Liver (tissue), 8 donors: ENCODE measurements at regions not wholly inside any gene's neighbourhood (a gene's known extent, or its start where the extent isn't known, plus 50 kb on each side); places are given as distances from the start of the nearest gene placed in this dataset.

Experiments
- DNase-seq: peaks from one replicate; pipeline ENCODE4 v3.0.0-alpha.2; 2017; ENCODE audit warnings: low spot score
- H3K27ac ChIP-seq, 2 donors: one replicate each; pipeline ENCODE4 v1.7.0; 2013; ENCODE audit warnings: inconsistent platforms in 2 of 2, low read length in 2 of 2, control low read depth in 1 of 2, low read depth in 1 of 2, mild to moderate bottlenecking in 1 of 2
- H3K27me3 ChIP-seq, 4 donors: one replicate each; pipeline versions ENCODE4 v1.6.1 to v1.7.0; 2013; ENCODE audit warnings: low read length in 3 of 4, inconsistent platforms in 1 of 4, mild to moderate bottlenecking in 1 of 4, moderate library complexity in 1 of 4; ENCODE audit not compliant: control insufficient read depth in 4 of 4, insufficient read depth in 4 of 4
- H3K36me3 ChIP-seq, 4 donors: one replicate each; pipeline versions ENCODE4 v1.6.1 to v1.7.0; 2013; ENCODE audit warnings: low read length in 3 of 4, mild to moderate bottlenecking in 3 of 4, low read depth in 1 of 4, moderate library complexity in 1 of 4; ENCODE audit not compliant: control insufficient read depth in 4 of 4, insufficient read depth in 3 of 4
- H3K4me1 ChIP-seq, 4 donors: one replicate each; pipeline versions ENCODE4 v1.6.1 to v1.7.0; 2013; ENCODE audit warnings: low read length in 3 of 4, mild to moderate bottlenecking in 3 of 4, moderate library complexity in 1 of 4; ENCODE audit not compliant: control insufficient read depth in 4 of 4, insufficient read depth in 4 of 4
- H3K4me3 ChIP-seq, 3 donors: one replicate each; pipeline versions ENCODE4 v1.6.1 to v1.7.0; 2013; ENCODE audit warnings: low read length in 3 of 3, control low read depth in 1 of 3, low read depth in 1 of 3, mild to moderate bottlenecking in 1 of 3
- H3K9ac ChIP-seq, 2 donors: one replicate each; pipeline ENCODE4 v1.7.0; 2013; ENCODE audit warnings: low read length in 2 of 2, mild to moderate bottlenecking in 2 of 2, moderate library complexity in 2 of 2, control low read depth in 1 of 2, low read depth in 1 of 2
- H3K9me3 ChIP-seq, 4 donors: one replicate each; pipeline versions ENCODE4 v1.6.1 to v1.7.0; 2013; ENCODE audit warnings: low read length in 3 of 4; ENCODE audit not compliant: control insufficient read depth in 4 of 4
- ATF3 ChIP-seq: IDR thresholded peaks from 2 replicates; pipeline ENCODE4 v1.6.1; 2016; ENCODE audit warnings: antibody characterized with exemption
- EGR1 ChIP-seq, 2 donors: IDR thresholded peaks; 2 replicates each; pipeline ENCODE4 v1.6.1; 2016 to 2018; ENCODE audit warnings: antibody characterized with exemption in 2 of 2, low read depth in 2 of 2
- FOXA1 ChIP-seq: IDR thresholded peaks from 2 replicates; pipeline ENCODE4 v1.6.1; 2016; ENCODE audit warnings: antibody characterized with exemption
- FOXA2 ChIP-seq: IDR thresholded peaks from 2 replicates; pipeline ENCODE4 v1.6.1; 2016; ENCODE audit warnings: antibody characterized with exemption
- GABPA ChIP-seq, 2 donors: IDR thresholded peaks in 1 of 2; conservative IDR thresholded peaks in 1 of 2; 2 replicates each; pipeline ENCODE4 v1.6.1; 2016; ENCODE audit warnings: antibody characterized with exemption in 2 of 2, mild to moderate bottlenecking in 1 of 2, moderate library complexity in 1 of 2
- HNF4A ChIP-seq, 2 donors: conservative IDR thresholded peaks; 2 replicates each; pipeline ENCODE4 v1.6.1; 2016; ENCODE audit warnings: antibody characterized with exemption in 2 of 2, mild to moderate bottlenecking in 2 of 2
- HNF4G ChIP-seq: IDR thresholded peaks from 2 replicates; pipeline ENCODE4 v1.6.1; 2016; ENCODE audit warnings: antibody characterized with exemption
- JUND ChIP-seq, 2 donors: IDR thresholded peaks; 2 replicates each; pipeline ENCODE4 v1.6.1; 2016; ENCODE audit warnings: antibody characterized with exemption in 2 of 2
- MAX ChIP-seq: IDR thresholded peaks from 2 replicates; pipeline ENCODE4 v1.6.1; 2016; ENCODE audit warnings: antibody characterized with exemption
- NR2F2 ChIP-seq: IDR thresholded peaks from 2 replicates; pipeline ENCODE4 v1.6.1; 2016; ENCODE audit warnings: antibody characterized with exemption
- RAD21 ChIP-seq, 2 donors: IDR thresholded peaks; 2 replicates each; pipeline ENCODE4 v1.6.1; 2016; ENCODE audit warnings: antibody characterized with exemption in 2 of 2, mild to moderate bottlenecking in 2 of 2
- RXRA ChIP-seq, 2 donors: IDR thresholded peaks; 2 replicates each; pipeline ENCODE4 v1.6.1; 2017 to 2018; ENCODE audit warnings: antibody characterized with exemption in 2 of 2, mild to moderate bottlenecking in 1 of 2
- SP1 ChIP-seq: IDR thresholded peaks from 2 replicates; pipeline ENCODE4 v1.6.1; 2018; ENCODE audit warnings: antibody characterized with exemption, mild to moderate bottlenecking
- TAF1 ChIP-seq: conservative IDR thresholded peaks from 2 replicates; pipeline ENCODE4 v1.6.1; 2016; ENCODE audit warnings: antibody characterized with exemption, mild to moderate bottlenecking
- YY1 ChIP-seq: IDR thresholded peaks from 2 replicates; pipeline ENCODE4 v1.6.1; 2016; ENCODE audit warnings: antibody characterized with exemption, mild to moderate bottlenecking
- ZBTB33 ChIP-seq: IDR thresholded peaks from 2 replicates; pipeline ENCODE4 v1.6.1; 2016; ENCODE audit warnings: antibody characterized with exemption
- WGBS: extraction: QIAGEN DNeasy Blood & Tissue Kit; methylation state at CpG from one replicate; pipeline ENCODE4 v1.1.7; 2013; 5-methylcytosine and 5-hydroxymethylcytosine counted together
- TF ChIP-seq, protein P1 (sequence below): fragments of 150-350 bp; IDR thresholded peaks from 2 replicates; pipeline ENCODE4 v1.5.1; 2017; ENCODE audit warnings: improper control_type of control experiment, low read depth, low read length; ENCODE audit not compliant: missing input control
- TF ChIP-seq, protein P2 (sequence below): IDR thresholded peaks from 2 replicates; pipeline ENCODE4 v1.6.1; 2016; ENCODE audit warnings: antibody characterized with exemption, mild to moderate bottlenecking
- donor health status: healthy.
- donor health status: healthy.
- donor health status: healthy.
- donor health status: healthy.
- donor health status: healthy.

GRCh38 chr13:111665691-111666095 is 345.3 kb downstream of the TEX29 start:
- Histone ChIP-seq H3K4me1 (no peaks in the 10 kb centered on the region), H3K36me3 (no peaks in the 10 kb centered on the region), H3K27me3 (no peaks in the 10 kb centered on the region), H3K9ac (no peak overlapping the region), H3K27ac (no peak overlapping the region), H3K9me3 (no peaks in the 10 kb centered on the region), H3K4me3 (no peak overlapping the region)
- no peak for DNase-seq
- TF ChIP-seq RXRA (IDR thresholded peaks at IDR 0.05) (no peak), ZBTB33 (no peak), FOXA2 (no peak), ATF3 (no peak), YY1 (no peak), HNF4G (no peak), TAF1 (no peak), HNF4A (conservative IDR thresholded peaks at IDR 0.05) (no peak), SP1 (no peak), MAX (no peak), GABPA (IDR thresholded peaks at IDR 0.05 in 1 of 2, conservative IDR thresholded peaks at IDR 0.05 in 1 of 2) (no peak), FOXA1 (no peak), JUND (IDR thresholded peaks at IDR 0.05) (no peak), RAD21 (IDR thresholded peaks at IDR 0.05) (no peak), NR2F2 (no peak), EGR1 (IDR thresholded peaks at IDR 0.05; ENCODE audit: low read depth in 2 of 2) (no peak)
- TF ChIP-seq, protein P1, sequence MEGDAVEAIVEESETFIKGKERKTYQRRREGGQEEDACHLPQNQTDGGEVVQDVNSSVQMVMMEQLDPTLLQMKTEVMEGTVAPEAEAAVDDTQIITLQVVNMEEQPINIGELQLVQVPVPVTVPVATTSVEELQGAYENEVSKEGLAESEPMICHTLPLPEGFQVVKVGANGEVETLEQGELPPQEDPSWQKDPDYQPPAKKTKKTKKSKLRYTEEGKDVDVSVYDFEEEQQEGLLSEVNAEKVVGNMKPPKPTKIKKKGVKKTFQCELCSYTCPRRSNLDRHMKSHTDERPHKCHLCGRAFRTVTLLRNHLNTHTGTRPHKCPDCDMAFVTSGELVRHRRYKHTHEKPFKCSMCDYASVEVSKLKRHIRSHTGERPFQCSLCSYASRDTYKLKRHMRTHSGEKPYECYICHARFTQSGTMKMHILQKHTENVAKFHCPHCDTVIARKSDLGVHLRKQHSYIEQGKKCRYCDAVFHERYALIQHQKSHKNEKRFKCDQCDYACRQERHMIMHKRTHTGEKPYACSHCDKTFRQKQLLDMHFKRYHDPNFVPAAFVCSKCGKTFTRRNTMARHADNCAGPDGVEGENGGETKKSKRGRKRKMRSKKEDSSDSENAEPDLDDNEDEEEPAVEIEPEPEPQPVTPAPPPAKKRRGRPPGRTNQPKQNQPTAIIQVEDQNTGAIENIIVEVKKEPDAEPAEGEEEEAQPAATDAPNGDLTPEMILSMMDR = no peak
- TF ChIP-seq, protein P2, sequence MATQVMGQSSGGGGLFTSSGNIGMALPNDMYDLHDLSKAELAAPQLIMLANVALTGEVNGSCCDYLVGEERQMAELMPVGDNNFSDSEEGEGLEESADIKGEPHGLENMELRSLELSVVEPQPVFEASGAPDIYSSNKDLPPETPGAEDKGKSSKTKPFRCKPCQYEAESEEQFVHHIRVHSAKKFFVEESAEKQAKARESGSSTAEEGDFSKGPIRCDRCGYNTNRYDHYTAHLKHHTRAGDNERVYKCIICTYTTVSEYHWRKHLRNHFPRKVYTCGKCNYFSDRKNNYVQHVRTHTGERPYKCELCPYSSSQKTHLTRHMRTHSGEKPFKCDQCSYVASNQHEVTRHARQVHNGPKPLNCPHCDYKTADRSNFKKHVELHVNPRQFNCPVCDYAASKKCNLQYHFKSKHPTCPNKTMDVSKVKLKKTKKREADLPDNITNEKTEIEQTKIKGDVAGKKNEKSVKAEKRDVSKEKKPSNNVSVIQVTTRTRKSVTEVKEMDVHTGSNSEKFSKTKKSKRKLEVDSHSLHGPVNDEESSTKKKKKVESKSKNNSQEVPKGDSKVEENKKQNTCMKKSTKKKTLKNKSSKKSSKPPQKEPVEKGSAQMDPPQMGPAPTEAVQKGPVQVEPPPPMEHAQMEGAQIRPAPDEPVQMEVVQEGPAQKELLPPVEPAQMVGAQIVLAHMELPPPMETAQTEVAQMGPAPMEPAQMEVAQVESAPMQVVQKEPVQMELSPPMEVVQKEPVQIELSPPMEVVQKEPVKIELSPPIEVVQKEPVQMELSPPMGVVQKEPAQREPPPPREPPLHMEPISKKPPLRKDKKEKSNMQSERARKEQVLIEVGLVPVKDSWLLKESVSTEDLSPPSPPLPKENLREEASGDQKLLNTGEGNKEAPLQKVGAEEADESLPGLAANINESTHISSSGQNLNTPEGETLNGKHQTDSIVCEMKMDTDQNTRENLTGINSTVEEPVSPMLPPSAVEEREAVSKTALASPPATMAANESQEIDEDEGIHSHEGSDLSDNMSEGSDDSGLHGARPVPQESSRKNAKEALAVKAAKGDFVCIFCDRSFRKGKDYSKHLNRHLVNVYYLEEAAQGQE = no peak
- WGBS = 83% methylated on average over 11 of the region's 11 CpGs
